ENCODE measurements at regions not wholly inside any gene's neighbourhood (a gene's known extent, or its start where the extent isn't known, plus 50 kb on each side); places are given as distances from the start of the nearest gene placed in this dataset.

GRCh38 chr18:10076502-10077030 lies 162.8 kb downstream of the VAPA start:
- Mint-ChIP-seq H3K27ac (no peak overlapping the region), H3K27me3 (peaks cover 2% of the 10 kb centered on the region), H3K4me1 (peaks cover 6% of the 10 kb centered on the region), H3K9me3 (ENCODE audit: low read depth) (peaks cover under 1% of the 10 kb centered on the region), H3K4me3 (no peak overlapping the region), H3K36me3 (ENCODE audit: low read depth) (no peaks in the 10 kb centered on the region)
- POLR2A ChIA-PET = no interaction called here
- ATAC-seq (no peak), DNase-seq (no peak)
- intact Hi-C loops (cut with DNase I, micrococcal nuclease) = no loop called here
- CTCF ChIA-PET = no interaction called here

GRCh38 chr18:10077986-10078385 lies 164.2 kb downstream of the VAPA start:
- Mint-ChIP-seq H3K27ac (no peak overlapping the region), H3K4me3 (no peak overlapping the region), H3K9me3 (ENCODE audit: low read depth) (peaks cover 8% of the 10 kb centered on the region), H3K36me3 (ENCODE audit: low read depth) (no peaks in the 10 kb centered on the region), H3K4me1 (peaks cover 6% of the 10 kb centered on the region), H3K27me3 (peaks cover 2% of the 10 kb centered on the region)
- CTCF ChIA-PET = no interaction called here
- no peak for DNase-seq
- POLR2A ChIA-PET = no interaction called here
- no peak for ATAC-seq
- intact Hi-C loops (cut with DNase I, micrococcal nuclease) = no loop called here

GRCh38 chr18:10080372-10080771 lies 166.6 kb downstream of the VAPA start:
- H3K4me1 Mint-ChIP-seq = peaks cover under 1% of the 10 kb centered on the region
- intact Hi-C loops (cut with DNase I, micrococcal nuclease) = no loop called here
- H3K27me3 Mint-ChIP-seq = peaks cover 2% of the 10 kb centered on the region
- no peaks in the 10 kb centered on the region for H3K36me3 Mint-ChIP-seq (ENCODE audit: low read depth)
- ChIA-PET CTCF (no interaction called here), POLR2A (no interaction called here)
- DNase-seq (no peak), ATAC-seq (no peak)
- no peak overlapping the region for H3K27ac Mint-ChIP-seq
- H3K9me3 Mint-ChIP-seq (ENCODE audit: low read depth) = peaks cover 13% of the 10 kb centered on the region
- no peak overlapping the region for H3K4me3 Mint-ChIP-seq

GRCh38 chr18:10081492-10081891 lies 167.7 kb downstream of the VAPA start:
- ATAC-seq (no peak), DNase-seq (no peak)
- Mint-ChIP-seq H3K9me3 (ENCODE audit: low read depth) (peaks cover 13% of the 10 kb centered on the region), H3K4me3 (no peak overlapping the region), H3K36me3 (ENCODE audit: low read depth) (no peaks in the 10 kb centered on the region), H3K27me3 (peaks cover 2% of the 10 kb centered on the region), H3K27ac (no peak overlapping the region), H3K4me1 (peaks cover 2% of the 10 kb centered on the region)
- ChIA-PET CTCF (no interaction called here), POLR2A (no interaction called here)
- intact Hi-C loops (cut with DNase I, micrococcal nuclease) = no loop called here

- peaks cover 2% of the 10 kb centered on the region for H3K4me1 Mint-ChIP-seq
- H3K27ac Mint-ChIP-seq = no peak overlapping the region
- H3K9me3 Mint-ChIP-seq (ENCODE audit: low read depth) = peaks cover 13% of the 10 kb centered on the region
- H3K4me3 Mint-ChIP-seq = no peak overlapping the region
- DNase-seq (no peak), ATAC-seq (no peak)
- H3K36me3 Mint-ChIP-seq (ENCODE audit: low read depth) = no peaks in the 10 kb centered on the region
- intact Hi-C loops (cut with DNase I, micrococcal nuclease) = no loop called here
- ChIA-PET POLR2A (no interaction called here), CTCF (no interaction called here)
- peaks cover 1% of the 10 kb centered on the region for H3K27me3 Mint-ChIP-seq
Measured at GRCh38 chr18:10085416-10085815, 171.6 kb downstream of the VAPA start.

- ATAC-seq (no peak), DNase-seq (no peak)
- CTCF ChIA-PET = no interaction called here
- Mint-ChIP-seq H3K4me1 (peaks cover 2% of the 10 kb centered on the region), H3K27ac (no peak overlapping the region), H3K27me3 (peaks cover 1% of the 10 kb centered on the region), H3K4me3 (no peak overlapping the region), H3K9me3 (ENCODE audit: low read depth) (peaks cover 13% of the 10 kb centered on the region), H3K36me3 (ENCODE audit: low read depth) (no peaks in the 10 kb centered on the region)
- intact Hi-C loops (cut with DNase I, micrococcal nuclease) = no loop called here
- POLR2A ChIA-PET = no interaction called here
Measured at GRCh38 chr18:10085876-10086275, 172.1 kb downstream of the VAPA start.

GRCh38 chr18:10086458-10087210 lies 172.8 kb downstream of the VAPA start:
- ChIA-PET CTCF (interaction anchor here (0.6 kb wide), 1 partner anchor 218 kb away, joined by 3 read pairs; no protein-coding TSS in a partner anchor), POLR2A (no interaction called here)

GRCh38 chr18:10088734-10089133 lies 174.9 kb downstream of the VAPA start:
- peaks cover 4% of the 10 kb centered on the region for H3K9me3 Mint-ChIP-seq (ENCODE audit: low read depth)
- no peak overlapping the region for H3K27ac Mint-ChIP-seq
- no peaks in the 10 kb centered on the region for H3K36me3 Mint-ChIP-seq (ENCODE audit: low read depth)
- intact Hi-C loops (cut with DNase I, micrococcal nuclease) = no loop called here
- peaks cover 1% of the 10 kb centered on the region for H3K27me3 Mint-ChIP-seq
- ChIA-PET POLR2A (no interaction called here), CTCF (no interaction called here)
- no peak overlapping the region for H3K4me3 Mint-ChIP-seq
- peaks cover 2% of the 10 kb centered on the region for H3K4me1 Mint-ChIP-seq
- no peak for ATAC-seq
- DNase-seq = no peak

More at GRCh38 chr18:10086458-10087210, 172.8 kb downstream of the VAPA start:
- no peak overlapping the region for H3K27ac Mint-ChIP-seq
- ATAC-seq = no peak
- no peak for DNase-seq
- H3K27me3 Mint-ChIP-seq = peaks cover 1% of the 10 kb centered on the region
- H3K36me3 Mint-ChIP-seq (ENCODE audit: low read depth) = no peaks in the 10 kb centered on the region
- H3K4me1 Mint-ChIP-seq = peaks cover 2% of the 10 kb centered on the region
- peaks cover 12% of the 10 kb centered on the region for H3K9me3 Mint-ChIP-seq (ENCODE audit: low read depth)
- intact Hi-C loops (cut with DNase I, micrococcal nuclease) = no loop called here
- H3K4me3 Mint-ChIP-seq = no peak overlapping the region

GRCh38 chr18:10089881-10090280 lies 176.1 kb downstream of the VAPA start:
- ATAC-seq (no peak), DNase-seq (no peak)
- no peaks in the 10 kb centered on the region for H3K36me3 Mint-ChIP-seq (ENCODE audit: low read depth)
- intact Hi-C loops (cut with DNase I, micrococcal nuclease) = no loop called here
- H3K27ac Mint-ChIP-seq = no peak overlapping the region
- peaks cover 1% of the 10 kb centered on the region for H3K27me3 Mint-ChIP-seq
- peaks cover 2% of the 10 kb centered on the region for H3K4me1 Mint-ChIP-seq
- ChIA-PET POLR2A (no interaction called here), CTCF (interaction anchor here (0.6 kb wide), 1 partner anchor 63 kb away, joined by 3 read pairs; no protein-coding TSS in a partner anchor)
- no peak overlapping the region for H3K4me3 Mint-ChIP-seq
- no peaks in the 10 kb centered on the region for H3K9me3 Mint-ChIP-seq (ENCODE audit: low read depth)

- DNase-seq (no peak), ATAC-seq (no peak)
- Mint-ChIP-seq H3K4me1 (no peaks in the 10 kb centered on the region), H3K36me3 (ENCODE audit: low read depth) (no peaks in the 10 kb centered on the region), H3K9me3 (ENCODE audit: low read depth) (no peaks in the 10 kb centered on the region), H3K4me3 (no peak overlapping the region), H3K27me3 (peaks cover 1% of the 10 kb centered on the region), H3K27ac (no peak overlapping the region)
- intact Hi-C loops (cut with DNase I, micrococcal nuclease) = no loop called here
- ChIA-PET POLR2A (no interaction called here), CTCF (interaction anchor here (1.0 kb wide), 1 partner anchor 116 kb away, joined by 3 read pairs; no protein-coding TSS in a partner anchor)
Measured at GRCh38 chr18:10090668-10091067, 176.9 kb downstream of the VAPA start.

GRCh38 chr18:10093445-10093844 lies 179.6 kb downstream of the VAPA start:
- Mint-ChIP-seq H3K4me3 (no peak overlapping the region), H3K27me3 (peaks cover 1% of the 10 kb centered on the region), H3K27ac (no peak overlapping the region), H3K9me3 (ENCODE audit: low read depth) (no peaks in the 10 kb centered on the region), H3K4me1 (no peaks in the 10 kb centered on the region), H3K36me3 (ENCODE audit: low read depth) (no peaks in the 10 kb centered on the region)
- POLR2A ChIA-PET = no interaction called here
- no peak for DNase-seq
- intact Hi-C loops (cut with DNase I, micrococcal nuclease) = no loop called here
- CTCF ChIA-PET = no interaction called here
- no peak for ATAC-seq

GRCh38 chr18:10094154-10094553 lies 180.3 kb downstream of the VAPA start:
- no peak for ATAC-seq
- Mint-ChIP-seq H3K27me3 (peaks cover 1% of the 10 kb centered on the region), H3K4me1 (no peaks in the 10 kb centered on the region), H3K36me3 (ENCODE audit: low read depth) (no peaks in the 10 kb centered on the region), H3K27ac (no peak overlapping the region), H3K4me3 (no peak overlapping the region), H3K9me3 (ENCODE audit: low read depth) (no peaks in the 10 kb centered on the region)
- DNase-seq = no peak
- POLR2A ChIA-PET = no interaction called here
- CTCF ChIA-PET = no interaction called here
- intact Hi-C loops (cut with DNase I, micrococcal nuclease) = no loop called here

Data from activated CD4-positive, alpha-beta T cell treated with anti-CD3 and anti-CD28 coated beads for 36 hours (primary cell).